H1 (cell line): ENCODE measurements at regions not wholly inside any gene's neighbourhood (a gene's known extent, or its start where the extent isn't known, plus 50 kb on each side); places are given as distances from the start of the nearest gene placed in this dataset.

Experiments
- CTBP2 ChIP-seq: IDR thresholded peaks from 2 replicates; pipeline ENCODE4 v1.7.0; 2011; ENCODE audit warnings: borderline replicate concordance, mild to moderate bottlenecking, moderate library complexity, mixed read lengths, low read length; ENCODE audit not compliant: insufficient read depth, insufficient read length
- SIN3A ChIP-seq, 2 experiments: IDR thresholded peaks in 1 of 2; conservative IDR thresholded peaks in 1 of 2; 2 replicates each; pipeline ENCODE4 v1.6.1; 2011 to 2012; ENCODE audit warnings: low read length in 2 of 2, improper control_type of control experiment in 1 of 2, low read depth in 1 of 2, mild to moderate bottlenecking in 1 of 2
- SP1 ChIP-seq: IDR thresholded peaks from 2 replicates; pipeline ENCODE4 v1.6.1; 2011; ENCODE audit warnings: low read depth, low read length
- TCF12 ChIP-seq: IDR thresholded peaks from 2 replicates; pipeline ENCODE4 v1.6.1; 2011; ENCODE audit warnings: low read depth, mild to moderate bottlenecking, low read length

- TF ChIP-seq SP1 (no peak), SIN3A (conservative IDR thresholded peaks at IDR 0.05 in 1 of 2, IDR thresholded peaks at IDR 0.05 in 1 of 2; ENCODE audit: low read depth in 1 of 2, low read length in 2 of 2) (no peak), CTBP2 (no peak), TCF12 (no peak)
Measured at GRCh38 chr4:115972967-115973366, 859.5 kb upstream of the NDST4 start (continued).
